HG03432 (cell line): ENCODE measurements at regions not wholly inside any gene's neighbourhood (a gene's known extent, or its start where the extent isn't known, plus 50 kb on each side); places are given as distances from the start of the nearest gene placed in this dataset.
"Not testable (repeated sequence)": the region's sequence is repeated elsewhere in the genome, so short reads cannot be mapped to it uniquely, and the experiment has no call there.

Experiments
- ATAC-seq: cut with Tn5 transposase; IDR thresholded peaks from one replicate; pipeline ENCODE4 v1.9.1; 2021; ENCODE audit warnings: mild to moderate bottlenecking, moderate library complexity; ENCODE audit not compliant: unreplicated experiment

DNA sequence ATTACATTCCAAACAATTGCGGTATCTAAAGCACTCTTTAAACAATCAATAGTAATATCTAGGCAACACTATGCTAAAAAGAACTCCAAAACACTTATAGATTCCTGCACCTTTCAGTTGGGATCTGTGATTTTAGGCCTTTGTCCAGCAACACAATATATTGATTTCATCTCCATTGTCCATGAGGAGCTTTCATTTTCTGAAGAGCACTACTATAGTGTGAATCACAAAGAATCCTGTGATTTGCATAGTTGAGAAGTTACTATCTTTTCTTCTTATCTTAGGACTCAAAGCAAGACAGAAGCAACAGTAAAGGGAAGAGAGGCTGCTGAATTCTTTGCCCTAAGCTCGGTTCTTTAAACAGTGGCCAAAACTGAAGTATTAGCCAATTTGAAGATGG lies 846.8 kb downstream of the IPMK start:
- ATAC-seq, result no peak

DNA sequence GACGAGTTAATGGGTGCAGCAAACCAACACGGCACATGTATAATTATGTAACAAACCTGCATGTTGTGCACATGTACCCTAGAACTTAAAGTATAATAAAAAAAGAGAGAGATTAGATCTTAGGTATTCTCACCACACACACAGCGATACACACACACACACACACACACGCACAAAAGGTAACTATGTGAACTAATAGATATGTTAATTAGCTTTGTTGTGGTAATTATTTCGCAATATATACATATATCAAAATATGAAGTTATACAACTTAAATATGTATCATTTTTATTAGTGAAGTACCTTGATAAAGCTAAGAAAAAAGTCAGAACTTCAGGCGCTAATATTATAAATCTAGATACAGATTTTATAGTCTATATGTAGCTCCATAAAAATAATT lies 849.2 kb downstream of the IPMK start:
- ATAC-seq, result no peak

DNA sequence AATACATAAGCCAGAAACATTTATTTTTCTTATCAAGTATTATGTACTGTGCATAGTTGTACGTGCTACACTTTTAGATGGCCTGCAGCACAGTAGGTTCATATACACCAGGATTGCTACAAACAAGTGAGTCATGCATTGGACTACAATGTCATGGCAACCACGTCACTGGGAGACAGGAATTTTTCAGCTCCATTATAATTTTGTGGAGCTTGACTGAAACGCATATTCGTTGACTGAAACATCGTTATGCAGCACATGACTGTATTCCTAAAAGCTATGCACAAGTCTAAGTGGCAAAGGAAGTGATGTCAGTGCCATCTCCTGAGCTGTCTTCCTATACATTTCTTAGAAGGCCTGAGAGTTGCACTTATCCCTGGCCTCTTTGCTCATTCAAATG lies 871.8 kb downstream of the IPMK start:
- ATAC-seq, result no peak

GRCh38 chr10:57367412-57367811 lies 900.3 kb downstream of the IPMK start:
- ATAC-seq, result no peak

DNA sequence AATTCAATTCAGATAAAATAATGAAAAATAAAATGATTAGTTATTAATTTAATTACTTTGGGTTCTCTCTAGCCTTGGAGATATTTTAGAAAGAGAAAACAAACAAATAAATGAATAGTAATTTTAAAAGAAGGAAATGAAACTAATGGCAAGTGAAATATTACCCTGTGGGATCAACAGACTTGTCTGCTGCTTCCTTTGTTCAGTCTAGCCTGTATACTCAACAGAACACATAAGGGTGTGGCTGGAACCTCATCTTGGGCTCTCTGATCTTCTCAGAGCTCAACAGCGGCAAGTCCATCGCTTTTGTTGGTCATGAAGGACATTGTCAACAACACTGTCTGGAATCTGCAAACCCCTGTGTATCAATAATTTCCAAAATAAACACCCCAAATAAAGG lies 904.9 kb downstream of the IPMK start:
- ATAC-seq, result peak; percentile 59

DNA sequence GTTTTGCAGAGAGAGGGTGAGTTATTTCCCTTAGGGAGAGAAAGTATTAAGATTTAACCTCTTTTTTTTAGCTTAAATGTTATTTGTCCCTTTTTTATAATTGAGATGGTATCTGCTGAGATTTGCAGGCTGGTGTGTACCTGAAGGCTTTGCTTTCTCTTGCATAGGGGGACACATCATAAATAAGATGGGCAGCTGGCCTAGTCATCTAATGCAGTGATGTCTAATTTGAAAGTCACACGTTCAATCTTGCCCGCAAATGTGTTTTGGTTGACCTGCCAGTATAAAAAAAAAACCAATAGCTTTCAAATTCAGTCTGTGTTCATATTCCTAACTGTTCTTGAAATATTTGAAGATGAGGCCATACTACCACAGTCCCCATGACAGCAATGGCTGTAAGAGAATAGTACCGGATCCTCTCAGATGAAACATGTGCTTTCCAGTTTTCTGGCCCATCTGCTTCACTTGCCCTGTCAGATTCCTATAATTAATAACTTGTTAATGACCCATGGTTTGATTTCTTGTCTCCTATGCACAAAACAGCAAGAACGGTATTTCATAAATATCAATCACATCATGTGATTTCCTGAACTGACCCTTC lies 914.2 kb downstream of the IPMK start:
- no peak for ATAC-seq

DNA sequence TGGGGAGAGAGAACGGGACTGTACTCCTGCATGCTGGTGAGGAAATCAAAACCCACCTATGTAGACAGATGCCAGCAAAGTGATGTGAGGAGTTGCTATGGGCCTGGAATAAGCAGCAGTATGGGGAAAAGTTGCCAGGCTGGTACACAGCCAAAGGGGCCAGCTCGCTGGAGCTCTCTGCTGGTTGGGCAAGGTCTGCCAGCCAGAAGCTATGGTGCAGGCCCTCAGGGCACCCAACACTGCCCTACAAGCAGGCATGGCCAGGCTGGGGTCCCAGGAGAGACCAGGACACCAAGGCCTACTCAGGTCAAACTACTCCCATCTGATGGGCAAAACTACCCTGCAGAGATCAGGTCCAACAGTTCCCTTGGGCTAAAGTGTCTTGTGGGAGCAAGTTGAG lies 916.6 kb downstream of the IPMK start:
- ATAC-seq, result no peak

- no peak for ATAC-seq
Observed at GRCh38 chr10:57341294-57341693, 926.4 kb downstream of the IPMK start.

DNA sequence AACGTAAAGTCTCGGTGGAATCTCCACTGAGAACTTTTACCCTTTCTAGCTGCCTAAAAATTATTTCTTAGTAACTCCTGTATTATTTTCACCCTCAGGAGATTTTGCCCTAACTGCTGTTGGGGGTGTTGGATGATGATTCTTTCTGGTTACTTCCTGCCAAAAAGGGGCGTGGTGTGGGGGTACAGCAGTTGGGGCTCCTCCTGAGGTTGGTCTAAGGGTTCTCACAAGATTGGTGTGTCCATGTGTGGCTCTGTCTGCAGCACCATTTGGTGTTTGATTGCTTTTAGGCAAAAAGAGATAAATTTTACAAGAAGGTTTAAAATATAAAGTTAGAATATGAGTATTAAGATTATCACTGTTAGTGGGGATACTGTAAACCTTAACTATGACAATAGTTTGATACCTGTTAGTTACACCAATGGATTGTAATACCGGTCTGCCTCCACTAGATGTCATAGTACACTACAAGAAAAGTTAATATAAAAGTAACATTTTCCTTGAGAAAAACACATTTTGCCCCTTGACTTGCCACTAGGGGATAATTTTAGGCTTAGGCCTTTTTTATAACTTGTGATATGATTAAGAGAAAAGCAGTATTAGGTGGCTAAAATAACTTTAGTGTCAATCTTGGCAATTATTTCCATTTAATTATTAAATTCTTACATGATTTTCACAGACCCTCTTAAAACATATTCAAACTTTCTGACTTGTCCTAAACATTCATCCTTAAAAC lies 928.7 kb downstream of the IPMK start:
- ATAC-seq, result peak; percentile 78

DNA sequence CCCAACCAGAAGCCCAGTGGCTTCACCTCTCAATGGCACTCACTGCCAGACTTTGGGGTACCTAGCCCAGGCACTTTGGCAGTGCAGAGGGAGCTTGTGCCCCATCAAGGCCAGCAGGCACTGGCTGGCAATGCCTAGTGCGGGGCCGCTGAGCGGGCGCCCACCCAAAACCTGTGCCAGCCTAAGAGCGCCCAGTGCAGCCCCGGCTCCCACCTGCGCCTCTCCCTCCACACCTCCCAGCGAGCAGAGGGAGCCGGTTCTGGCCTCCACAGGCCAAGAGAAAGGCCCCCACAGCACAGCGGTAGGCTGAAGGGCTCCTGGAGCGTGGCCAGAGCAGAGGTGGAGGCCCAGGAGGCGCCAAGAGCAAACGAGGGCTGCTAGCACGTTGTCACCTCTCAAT lies 930.8 kb downstream of the IPMK start:
- no peak for ATAC-seq

GRCh38 chr10:57336341-57336740 lies 931.4 kb downstream of the IPMK start:
- ATAC-seq, result no peak

DNA sequence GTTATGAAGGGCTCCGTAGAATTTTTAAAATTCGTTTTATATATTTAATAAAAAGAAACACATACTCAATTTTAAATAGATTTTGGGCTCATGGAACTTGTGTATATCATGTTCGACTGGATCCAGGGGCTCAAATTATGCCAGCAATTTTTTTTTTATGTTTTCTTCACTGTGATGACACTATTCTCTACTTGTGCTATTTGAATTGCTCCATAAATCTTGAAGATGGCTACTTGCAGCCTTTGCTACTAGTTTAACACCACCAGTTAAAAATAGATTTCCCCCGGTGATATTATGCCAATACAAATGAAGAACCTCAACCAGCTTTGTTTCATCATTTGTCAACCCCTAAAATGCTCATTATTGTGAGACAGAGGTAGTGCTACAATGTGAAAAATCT lies 933.2 kb downstream of the IPMK start:
- no peak for ATAC-seq

DNA sequence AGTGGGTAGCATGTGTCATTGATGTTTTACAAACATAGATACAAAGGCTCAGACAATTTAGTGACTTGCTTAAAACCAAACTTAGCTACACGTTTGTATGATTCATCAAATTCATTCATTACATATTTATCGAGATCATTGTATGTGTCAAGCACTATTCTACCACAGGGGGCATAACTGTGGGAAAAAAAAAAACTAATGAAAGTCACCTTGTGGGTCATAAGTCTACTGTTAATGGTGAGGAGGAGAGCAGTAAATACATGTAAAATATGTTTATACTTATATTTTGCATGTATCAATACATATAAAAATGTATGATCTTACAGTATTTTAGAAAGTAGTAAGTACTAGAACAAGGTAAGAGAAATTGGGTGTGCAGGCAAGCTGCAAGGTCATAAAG lies 933.8 kb downstream of the IPMK start:
- no peak for ATAC-seq

DNA sequence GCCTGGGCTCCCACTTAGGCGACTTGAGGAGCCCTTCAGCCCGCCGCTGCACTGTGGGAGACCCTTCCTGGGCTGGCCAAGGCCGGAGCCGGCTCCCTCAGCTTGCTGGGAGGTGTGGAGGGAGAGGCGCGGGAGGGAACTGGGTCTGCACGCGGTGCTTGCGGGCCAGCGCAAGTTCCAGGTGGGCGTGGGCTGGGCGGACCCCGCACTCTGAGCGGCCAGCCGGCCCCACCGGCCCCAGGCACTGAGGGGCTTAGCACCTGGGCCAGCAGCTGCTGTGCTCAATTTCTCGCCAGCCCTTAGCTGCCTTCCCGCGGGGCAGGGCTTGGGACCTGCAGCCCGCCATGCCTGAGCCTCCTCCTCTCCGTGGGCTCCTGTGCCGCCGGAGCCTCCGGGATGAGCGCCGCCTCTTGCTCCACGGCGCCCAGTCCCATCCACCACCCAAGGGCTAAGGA lies 946.3 kb downstream of the IPMK start:
- not testable (repeated sequence) for ATAC-seq

DNA sequence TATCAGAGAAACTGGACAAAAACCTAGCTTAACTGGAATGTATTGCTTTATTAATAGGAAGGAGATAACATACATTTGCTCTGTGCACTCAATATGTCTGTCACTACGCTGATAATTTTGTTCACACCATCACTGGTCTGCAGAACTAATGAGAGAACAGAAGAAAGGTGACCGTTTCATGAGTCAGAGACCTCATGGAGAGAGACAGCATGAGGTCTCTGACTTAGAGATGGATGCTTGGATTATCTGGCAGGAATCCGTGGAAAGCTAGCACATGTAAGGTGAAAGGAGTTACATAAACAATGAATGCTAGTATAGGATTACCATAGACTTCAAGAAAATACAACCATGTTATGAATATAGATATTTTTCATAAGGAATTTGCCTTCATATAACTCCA lies 947.3 kb downstream of the IPMK start:
- no peak for ATAC-seq

DNA sequence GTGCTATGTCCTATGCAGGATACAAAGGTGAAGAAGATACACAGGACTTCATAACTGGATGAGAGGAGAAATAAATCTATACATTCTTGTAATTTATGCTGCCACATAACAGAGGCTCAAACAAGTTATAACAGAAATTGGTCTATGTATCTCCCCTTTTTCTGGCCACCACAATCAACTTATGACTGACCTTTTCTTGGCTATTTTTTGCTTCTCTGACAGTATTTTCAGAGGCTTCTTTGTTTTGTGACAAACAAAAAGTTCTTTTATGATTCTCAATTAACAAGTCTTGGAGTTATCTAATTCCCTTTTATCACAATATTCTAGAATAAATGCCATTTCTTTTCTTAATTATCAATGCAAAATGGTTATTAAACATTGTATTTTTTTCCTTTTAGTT lies 953.0 kb upstream of the ZWINT start:
- ATAC-seq, result no peak

- no peak for ATAC-seq
Observed at GRCh38 chr10:57303566-57303965, 942.5 kb upstream of the ZWINT start.

DNA sequence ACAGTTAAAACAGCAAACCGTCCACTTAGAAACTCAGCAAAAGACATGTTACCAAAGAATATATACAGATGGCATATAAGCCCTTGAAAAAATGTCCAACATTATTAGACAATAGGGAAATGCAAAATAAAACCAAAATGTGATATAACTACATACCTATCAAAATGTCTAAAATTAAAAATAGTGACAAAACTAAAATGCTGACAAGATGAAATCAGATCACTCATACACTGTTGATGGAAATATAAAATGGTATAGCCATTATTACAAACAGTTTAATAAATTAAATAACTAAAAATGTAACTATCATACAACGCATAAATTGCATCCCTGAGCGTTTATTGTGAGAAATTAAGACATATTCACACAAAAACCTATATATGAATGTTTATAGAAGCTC lies 939.7 kb upstream of the ZWINT start:
- ATAC-seq, result no peak

DNA sequence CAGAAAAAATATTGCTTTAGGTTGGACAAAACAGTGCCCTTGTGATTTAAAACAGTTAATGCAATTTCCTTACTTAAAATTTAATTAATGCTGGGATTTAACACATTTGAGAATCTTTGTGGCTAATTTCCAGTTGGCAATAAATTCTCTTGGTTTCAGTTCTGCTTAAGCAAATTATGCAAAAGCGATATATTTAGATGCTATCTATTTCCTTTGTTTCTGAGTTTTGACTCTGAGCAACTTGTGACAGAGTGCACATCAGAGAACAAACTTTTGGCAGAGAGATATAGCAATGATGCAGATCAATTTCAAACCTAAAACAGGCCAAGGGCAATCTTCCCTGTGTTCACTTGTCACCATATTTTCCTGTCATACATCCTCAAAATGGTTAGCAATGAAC lies 933.6 kb upstream of the ZWINT start:
- no peak for ATAC-seq

DNA sequence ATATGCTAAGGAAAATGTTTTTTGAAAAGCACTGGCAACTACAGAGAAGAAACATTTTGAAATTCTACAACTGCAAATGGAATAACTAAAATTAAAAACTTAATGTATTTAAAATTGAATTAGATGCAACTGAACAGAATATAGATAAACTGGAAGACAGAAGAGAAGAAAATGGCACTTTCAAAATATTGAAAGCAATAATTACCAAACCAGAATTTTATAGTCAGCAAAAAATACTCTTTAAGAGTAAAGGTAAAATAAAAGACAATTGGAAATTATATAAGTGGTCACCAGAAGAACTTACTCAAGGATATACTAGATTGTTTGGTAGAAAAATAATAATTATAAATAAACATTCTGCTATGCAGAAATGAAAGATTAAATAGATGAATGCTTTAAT lies 927.7 kb upstream of the ZWINT start:
- ATAC-seq, result no peak

DNA sequence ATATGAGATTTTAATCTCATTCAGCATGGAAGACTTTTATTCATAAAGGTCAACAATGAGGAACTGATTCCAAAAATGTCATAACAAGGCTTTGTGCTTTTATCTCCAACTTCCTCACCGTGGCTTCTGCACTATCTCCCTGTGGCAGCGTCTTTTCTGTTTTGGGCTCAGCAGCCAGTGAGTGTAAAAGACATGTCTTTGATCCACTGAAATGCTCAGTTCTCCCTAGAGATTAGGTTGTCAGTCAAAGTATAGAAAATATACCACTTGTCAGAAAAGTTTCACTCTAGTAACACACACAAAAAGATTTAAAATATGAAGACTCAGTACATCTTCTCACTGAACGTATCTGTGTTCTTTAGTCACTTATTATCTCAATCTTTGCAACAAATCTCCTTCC lies 901.8 kb upstream of the ZWINT start:
- no peak for ATAC-seq

DNA sequence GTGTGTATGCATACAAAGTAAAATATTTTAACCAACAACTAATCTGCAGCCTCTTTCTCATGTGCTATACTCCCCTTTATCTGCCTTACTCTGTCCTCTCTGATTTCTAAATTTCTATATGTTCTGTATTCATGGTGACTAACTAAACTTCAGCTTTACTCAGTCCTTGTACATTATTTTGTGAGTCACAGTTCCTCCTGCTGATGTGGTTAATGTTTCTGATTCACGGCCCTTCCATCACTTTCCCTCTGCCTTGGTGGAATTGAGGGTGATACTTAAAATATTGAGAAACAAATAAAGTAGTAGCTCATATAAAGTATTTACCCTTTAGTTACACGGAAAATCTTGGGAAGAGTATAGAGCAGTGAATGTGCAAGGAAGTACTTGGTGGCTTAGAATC lies 899.1 kb upstream of the ZWINT start:
- ATAC-seq, result no peak
